ENCODE measurements at regions not wholly inside any gene's neighbourhood (a gene's known extent, or its start where the extent isn't known, plus 50 kb on each side); places are given as distances from the start of the nearest gene placed in this dataset.

GRCh38 chr15:85905751-85906450, 111.2 kb upstream of the KLHL25 start:
- Histone ChIP-seq H3K9ac (ENCODE audit: low read depth, low read length) (no peak overlapping the region), H3K4me1 (ENCODE audit: insufficient read depth, low read length) (no peaks in the 10 kb centered on the region), H3K9me3 (ENCODE audit: control insufficient read depth, insufficient read depth, low read length) (no peaks in the 10 kb centered on the region; the same call in 1 of the 2 replicates), H3K36me3 (ENCODE audit: insufficient read depth, low read length) (no peaks in the 10 kb centered on the region)

GRCh38 chr15:85906640-85907039, 111.9 kb upstream of the KLHL25 start:
- no peaks in the 10 kb centered on the region for H3K4me1 ChIP-seq (ENCODE audit: insufficient read depth, low read length)
- H3K36me3 ChIP-seq (ENCODE audit: insufficient read depth, low read length): no peaks in the 10 kb centered on the region
- H3K9ac ChIP-seq (ENCODE audit: low read depth, low read length): no peak overlapping the region
- H3K9me3 ChIP-seq (ENCODE audit: control insufficient read depth, insufficient read depth, low read length): no peaks in the 10 kb centered on the region; the same call in 1 of the 2 replicates

- H3K36me3 ChIP-seq (ENCODE audit: insufficient read depth, low read length): no peaks in the 10 kb centered on the region
- peaks cover 3% of the 10 kb centered on the region; the same call in 1 of the 2 replicates for H3K9me3 ChIP-seq (ENCODE audit: control insufficient read depth, insufficient read depth, low read length)
- no peaks in the 10 kb centered on the region for H3K4me1 ChIP-seq (ENCODE audit: insufficient read depth, low read length)
- no peak overlapping the region for H3K9ac ChIP-seq (ENCODE audit: low read depth, low read length)
Observed at GRCh38 chr15:85910834-85911233, 116.1 kb upstream of the KLHL25 start.

DNA sequence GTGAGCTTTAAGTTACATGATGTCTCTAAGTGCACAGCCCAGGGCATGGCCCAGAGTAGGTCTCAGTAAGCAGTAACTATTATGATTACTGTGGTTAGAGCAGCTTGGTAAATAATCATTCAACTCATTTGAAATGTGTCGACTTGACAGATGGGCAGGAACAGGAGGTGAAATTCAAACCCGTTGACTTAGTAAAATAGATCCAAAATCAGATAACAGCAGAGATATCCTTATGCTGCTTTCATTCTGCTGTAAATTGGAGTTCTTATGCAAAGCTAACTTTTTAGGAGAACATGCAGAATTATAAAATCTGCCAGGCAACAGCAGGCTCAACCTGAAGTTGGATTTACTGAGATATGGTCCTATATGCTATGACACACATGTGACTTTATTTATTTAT, 118.7 kb upstream of the KLHL25 start:
- peaks cover 3% of the 10 kb centered on the region; the same call in 1 of the 2 replicates for H3K9me3 ChIP-seq (ENCODE audit: control insufficient read depth, insufficient read depth, low read length)
- H3K4me1 ChIP-seq (ENCODE audit: insufficient read depth, low read length): no peaks in the 10 kb centered on the region
- H3K9ac ChIP-seq (ENCODE audit: low read depth, low read length): no peak overlapping the region
- H3K36me3 ChIP-seq (ENCODE audit: insufficient read depth, low read length): no peaks in the 10 kb centered on the region

- Histone ChIP-seq H3K36me3 (ENCODE audit: insufficient read depth, low read length) (no peaks in the 10 kb centered on the region), H3K4me1 (ENCODE audit: insufficient read depth, low read length) (peaks cover 11% of the 10 kb centered on the region), H3K9me3 (ENCODE audit: control insufficient read depth, insufficient read depth, low read length) (no peaks in the 10 kb centered on the region), H3K9ac (ENCODE audit: low read depth, low read length) (no peak overlapping the region)
Observed at GRCh38 chr15:85920956-85921355, 126.2 kb upstream of the KLHL25 start.

GRCh38 chr15:85924088-85924487, 129.4 kb upstream of the KLHL25 start:
- Histone ChIP-seq H3K36me3 (ENCODE audit: insufficient read depth, low read length) (no peaks in the 10 kb centered on the region), H3K9ac (ENCODE audit: low read depth, low read length) (no peak overlapping the region), H3K9me3 (ENCODE audit: control insufficient read depth, insufficient read depth, low read length) (no peaks in the 10 kb centered on the region), H3K4me1 (ENCODE audit: insufficient read depth, low read length) (peaks cover 17% of the 10 kb centered on the region)

GRCh38 chr15:85925649-85926237, 131.0 kb upstream of the KLHL25 start:
- Histone ChIP-seq H3K9ac (ENCODE audit: low read depth, low read length) (no peak overlapping the region), H3K9me3 (ENCODE audit: control insufficient read depth, insufficient read depth, low read length) (no peaks in the 10 kb centered on the region), H3K4me1 (ENCODE audit: insufficient read depth, low read length) (peaks cover 17% of the 10 kb centered on the region), H3K36me3 (ENCODE audit: insufficient read depth, low read length) (no peaks in the 10 kb centered on the region)

DNA sequence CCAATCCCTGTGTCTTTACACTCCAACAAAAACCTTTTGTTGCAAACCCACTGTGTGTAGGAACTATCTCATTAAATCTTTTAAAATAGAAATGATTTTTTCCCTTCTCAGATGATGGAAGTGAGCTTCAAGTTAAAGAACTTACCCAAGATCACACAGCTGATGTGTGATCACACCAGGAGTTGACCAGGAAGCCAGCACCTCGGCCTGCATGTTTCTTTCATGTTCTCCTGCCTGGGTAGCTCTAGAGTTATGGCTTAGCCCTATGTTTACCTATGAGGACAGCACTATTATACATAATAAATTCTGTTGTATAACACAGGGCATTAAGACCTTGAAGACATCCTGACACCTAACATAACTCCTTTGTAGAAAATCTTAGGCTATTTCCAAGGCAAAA, 132.1 kb upstream of the KLHL25 start:
- H3K36me3 ChIP-seq (ENCODE audit: insufficient read depth, low read length): no peaks in the 10 kb centered on the region
- H3K9me3 ChIP-seq (ENCODE audit: control insufficient read depth, insufficient read depth, low read length): no peaks in the 10 kb centered on the region
- no peak overlapping the region for H3K9ac ChIP-seq (ENCODE audit: low read depth, low read length)
- peaks cover 17% of the 10 kb centered on the region for H3K4me1 ChIP-seq (ENCODE audit: insufficient read depth, low read length)

GRCh38 chr15:85927931-85928537, 133.3 kb upstream of the KLHL25 start:
- Histone ChIP-seq H3K36me3 (ENCODE audit: insufficient read depth, low read length) (no peaks in the 10 kb centered on the region), H3K9ac (ENCODE audit: low read depth, low read length) (no peak overlapping the region), H3K9me3 (ENCODE audit: control insufficient read depth, insufficient read depth, low read length) (no peaks in the 10 kb centered on the region), H3K4me1 (ENCODE audit: insufficient read depth, low read length) (peaks cover 17% of the 10 kb centered on the region)

GRCh38 chr15:85929786-85930185, 135.1 kb upstream of the KLHL25 start:
- Histone ChIP-seq H3K4me1 (ENCODE audit: insufficient read depth, low read length) (peaks cover 17% of the 10 kb centered on the region), H3K9me3 (ENCODE audit: control insufficient read depth, insufficient read depth, low read length) (no peaks in the 10 kb centered on the region), H3K9ac (ENCODE audit: low read depth, low read length) (no peak overlapping the region), H3K36me3 (ENCODE audit: insufficient read depth, low read length) (no peaks in the 10 kb centered on the region)

DNA sequence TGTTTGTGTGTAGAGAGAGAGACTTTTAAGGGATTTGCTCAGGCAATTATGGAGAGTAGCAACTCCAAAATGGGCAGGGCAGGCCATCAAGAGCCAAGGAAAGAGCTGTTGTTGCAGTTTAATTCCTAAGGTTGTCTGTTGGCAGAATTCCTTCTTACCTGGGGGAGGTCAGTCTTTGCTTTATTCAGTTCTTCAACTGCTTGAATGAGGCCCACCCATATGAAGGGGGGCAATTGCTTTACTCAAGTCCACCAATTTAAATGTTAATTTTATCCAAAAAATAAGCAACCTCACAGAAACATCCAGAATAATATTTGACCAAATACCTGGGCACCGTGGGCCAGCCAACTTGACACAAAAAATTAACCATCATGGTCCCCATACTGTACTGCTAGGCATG, 137.7 kb upstream of the KLHL25 start:
- H3K36me3 ChIP-seq (ENCODE audit: insufficient read depth, low read length): no peaks in the 10 kb centered on the region
- no peaks in the 10 kb centered on the region for H3K4me1 ChIP-seq (ENCODE audit: insufficient read depth, low read length)
- no peaks in the 10 kb centered on the region for H3K9me3 ChIP-seq (ENCODE audit: control insufficient read depth, insufficient read depth, low read length)
- H3K9ac ChIP-seq (ENCODE audit: low read depth, low read length): no peak overlapping the region

GRCh38 chr15:85934691-85935090, 140.0 kb upstream of the KLHL25 start:
- Histone ChIP-seq H3K9me3 (ENCODE audit: control insufficient read depth, insufficient read depth, low read length) (no peaks in the 10 kb centered on the region), H3K9ac (ENCODE audit: low read depth, low read length) (no peak overlapping the region), H3K4me1 (ENCODE audit: insufficient read depth, low read length) (no peaks in the 10 kb centered on the region), H3K36me3 (ENCODE audit: insufficient read depth, low read length) (no peaks in the 10 kb centered on the region)

- H3K9me3 ChIP-seq (ENCODE audit: control insufficient read depth, insufficient read depth, low read length): no peaks in the 10 kb centered on the region
- H3K36me3 ChIP-seq (ENCODE audit: insufficient read depth, low read length): no peaks in the 10 kb centered on the region
- no peaks in the 10 kb centered on the region for H3K4me1 ChIP-seq (ENCODE audit: insufficient read depth, low read length)
- H3K9ac ChIP-seq (ENCODE audit: low read depth, low read length): no peak overlapping the region
Observed at GRCh38 chr15:85935182-85935581, 140.5 kb upstream of the KLHL25 start.

GRCh38 chr15:85937661-85938060, 142.0 kb upstream of the AGBL1 start:
- no peaks in the 10 kb centered on the region for H3K36me3 ChIP-seq (ENCODE audit: insufficient read depth, low read length)
- H3K9ac ChIP-seq (ENCODE audit: low read depth, low read length): no peak overlapping the region
- no peaks in the 10 kb centered on the region for H3K9me3 ChIP-seq (ENCODE audit: control insufficient read depth, insufficient read depth, low read length)
- no peaks in the 10 kb centered on the region for H3K4me1 ChIP-seq (ENCODE audit: insufficient read depth, low read length)

Measured in ES-I3 (cell line).